ENCODE measurements at regions not wholly inside any gene's neighbourhood (a gene's known extent, or its start where the extent isn't known, plus 50 kb on each side); places are given as distances from the start of the nearest gene placed in this dataset.

- Histone ChIP-seq H4K20me1 (ENCODE audit: insufficient read depth) (no peaks in the 10 kb centered on the region), H3K27me3 (ENCODE audit: insufficient read depth) (no peaks in the 10 kb centered on the region), H3K27ac (ENCODE audit: low read depth in 2 of 2, low read length in 1 of 2) (peak overlapping the region in 1 of 2 experiments; percentile 68; a peak in 1 of 4 replicates), H3K4me2 (no peak overlapping the region), H3K4me1 (ENCODE audit: control insufficient read depth in 1 of 2, insufficient read depth in 2 of 2, low read depth in 1 of 2, low read length in 1 of 2) (no peaks in the 10 kb centered on the region; a peak in 1 of 4 replicates), H3K36me3 (replicated peaks in 1 of 2; ENCODE audit: control insufficient read depth in 1 of 2, insufficient read depth in 2 of 2, low read length in 1 of 2) (no peaks in the 10 kb centered on the region), H3K9ac (no peak overlapping the region), H3K9me2 (no peaks in the 10 kb centered on the region), H3K4me3 (ENCODE audit: low read depth in 2 of 2, low read length in 1 of 2) (no peak overlapping the region), H3K9me3 (no peaks in the 10 kb centered on the region), H2AFZ (ENCODE audit: low read depth) (no peak overlapping the region), H3K79me2 (ENCODE audit: insufficient read depth) (no peaks in the 10 kb centered on the region), H3F3A (replicated peaks; ENCODE audit: insufficient read depth) (peaks cover 6% of the 10 kb centered on the region)
- ChIA-PET CTCF (no interaction called here), POLR2A (no interaction called here)
- 28% methylated on average over 1 of the region's 1 CpG for WGBS (ENCODE audit: low lambda C conversion rate)
- TF ChIP-seq FOXJ3 (CRISPR knock-in tag; IDR thresholded peaks at IDR 0.05) (no peak), SMC3 (IDR thresholded peaks at IDR 0.05; ENCODE audit: low read depth, low read length) (no peak), TCF12 (IDR thresholded peaks at IDR 0.05) (no peak)
- DNase-seq, result no peak
Observed at GRCh38 chr12:66024949-66025348, 105.6 kb downstream of the LLPH start.

- Histone ChIP-seq H4K20me1 (ENCODE audit: insufficient read depth) (no peaks in the 10 kb centered on the region), H3K79me2 (ENCODE audit: insufficient read depth) (no peaks in the 10 kb centered on the region), H2AFZ (ENCODE audit: low read depth) (no peak overlapping the region), H3K4me2 (no peak overlapping the region), H3K9me2 (no peaks in the 10 kb centered on the region), H3K9me3 (no peaks in the 10 kb centered on the region), H3K27me3 (ENCODE audit: insufficient read depth) (no peaks in the 10 kb centered on the region), H3K4me3 (ENCODE audit: low read depth in 2 of 2, low read length in 1 of 2) (no peak overlapping the region), H3F3A (replicated peaks; ENCODE audit: insufficient read depth) (peaks cover 12% of the 10 kb centered on the region), H3K4me1 (ENCODE audit: control insufficient read depth in 1 of 2, insufficient read depth in 2 of 2, low read depth in 1 of 2, low read length in 1 of 2) (peaks cover 0 to 4% of the 10 kb centered on the region in 2 experiments; a peak in 1 of 4 replicates), H3K27ac (ENCODE audit: low read depth in 2 of 2, low read length in 1 of 2) (no peak overlapping the region), H3K36me3 (replicated peaks in 1 of 2; ENCODE audit: control insufficient read depth in 1 of 2, insufficient read depth in 2 of 2, low read length in 1 of 2) (no peaks in the 10 kb centered on the region), H3K9ac (no peak overlapping the region)
- 48% methylated on average over 12 of the region's 12 CpGs for WGBS (ENCODE audit: low lambda C conversion rate)
- ChIA-PET POLR2A (no interaction called here), CTCF (no interaction called here)
- DNase-seq, result no peak
- TF ChIP-seq TAF1 (IDR thresholded peaks at IDR 0.05; ENCODE audit: borderline replicate concordance, low read depth, low read length), result no peak
- TF ChIP-seq, protein P1, sequence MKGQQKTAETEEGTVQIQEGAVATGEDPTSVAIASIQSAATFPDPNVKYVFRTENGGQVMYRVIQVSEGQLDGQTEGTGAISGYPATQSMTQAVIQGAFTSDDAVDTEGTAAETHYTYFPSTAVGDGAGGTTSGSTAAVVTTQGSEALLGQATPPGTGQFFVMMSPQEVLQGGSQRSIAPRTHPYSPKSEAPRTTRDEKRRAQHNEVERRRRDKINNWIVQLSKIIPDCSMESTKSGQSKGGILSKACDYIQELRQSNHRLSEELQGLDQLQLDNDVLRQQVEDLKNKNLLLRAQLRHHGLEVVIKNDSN (IDR thresholded peaks at IDR 0.05; ENCODE audit: borderline replicate concordance, low read depth), result no peak
- no peak for TF ChIP-seq EP300 (IDR thresholded peaks at IDR 0.05; ENCODE audit: borderline replicate concordance in 1 of 2, low read depth in 1 of 2, low read length in 1 of 2)
- TF ChIP-seq, protein P2, sequence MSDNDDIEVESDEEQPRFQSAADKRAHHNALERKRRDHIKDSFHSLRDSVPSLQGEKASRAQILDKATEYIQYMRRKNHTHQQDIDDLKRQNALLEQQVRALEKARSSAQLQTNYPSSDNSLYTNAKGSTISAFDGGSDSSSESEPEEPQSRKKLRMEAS (IDR thresholded peaks at IDR 0.05; ENCODE audit: low read depth), result no peak
- TF ChIP-seq, protein P3, sequence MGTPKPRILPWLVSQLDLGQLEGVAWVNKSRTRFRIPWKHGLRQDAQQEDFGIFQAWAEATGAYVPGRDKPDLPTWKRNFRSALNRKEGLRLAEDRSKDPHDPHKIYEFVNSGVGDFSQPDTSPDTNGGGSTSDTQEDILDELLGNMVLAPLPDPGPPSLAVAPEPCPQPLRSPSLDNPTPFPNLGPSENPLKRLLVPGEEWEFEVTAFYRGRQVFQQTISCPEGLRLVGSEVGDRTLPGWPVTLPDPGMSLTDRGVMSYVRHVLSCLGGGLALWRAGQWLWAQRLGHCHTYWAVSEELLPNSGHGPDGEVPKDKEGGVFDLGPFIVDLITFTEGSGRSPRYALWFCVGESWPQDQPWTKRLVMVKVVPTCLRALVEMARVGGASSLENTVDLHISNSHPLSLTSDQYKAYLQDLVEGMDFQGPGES (IDR thresholded peaks at IDR 0.05; ENCODE audit: low read depth, low read length), result no peak
- TF ChIP-seq FOXJ3 (CRISPR knock-in tag; IDR thresholded peaks at IDR 0.05), result no peak
- TF ChIP-seq RAD21 (IDR thresholded peaks at IDR 0.05; ENCODE audit: low read length), result no peak
- no peak for TF ChIP-seq CHD2 (IDR thresholded peaks at IDR 0.05; ENCODE audit: low read length, partially characterized antibody)
- no peak for TF ChIP-seq MXI1 (IDR thresholded peaks at IDR 0.05; ENCODE audit: low read depth, low read length)
- TF ChIP-seq, protein P4, sequence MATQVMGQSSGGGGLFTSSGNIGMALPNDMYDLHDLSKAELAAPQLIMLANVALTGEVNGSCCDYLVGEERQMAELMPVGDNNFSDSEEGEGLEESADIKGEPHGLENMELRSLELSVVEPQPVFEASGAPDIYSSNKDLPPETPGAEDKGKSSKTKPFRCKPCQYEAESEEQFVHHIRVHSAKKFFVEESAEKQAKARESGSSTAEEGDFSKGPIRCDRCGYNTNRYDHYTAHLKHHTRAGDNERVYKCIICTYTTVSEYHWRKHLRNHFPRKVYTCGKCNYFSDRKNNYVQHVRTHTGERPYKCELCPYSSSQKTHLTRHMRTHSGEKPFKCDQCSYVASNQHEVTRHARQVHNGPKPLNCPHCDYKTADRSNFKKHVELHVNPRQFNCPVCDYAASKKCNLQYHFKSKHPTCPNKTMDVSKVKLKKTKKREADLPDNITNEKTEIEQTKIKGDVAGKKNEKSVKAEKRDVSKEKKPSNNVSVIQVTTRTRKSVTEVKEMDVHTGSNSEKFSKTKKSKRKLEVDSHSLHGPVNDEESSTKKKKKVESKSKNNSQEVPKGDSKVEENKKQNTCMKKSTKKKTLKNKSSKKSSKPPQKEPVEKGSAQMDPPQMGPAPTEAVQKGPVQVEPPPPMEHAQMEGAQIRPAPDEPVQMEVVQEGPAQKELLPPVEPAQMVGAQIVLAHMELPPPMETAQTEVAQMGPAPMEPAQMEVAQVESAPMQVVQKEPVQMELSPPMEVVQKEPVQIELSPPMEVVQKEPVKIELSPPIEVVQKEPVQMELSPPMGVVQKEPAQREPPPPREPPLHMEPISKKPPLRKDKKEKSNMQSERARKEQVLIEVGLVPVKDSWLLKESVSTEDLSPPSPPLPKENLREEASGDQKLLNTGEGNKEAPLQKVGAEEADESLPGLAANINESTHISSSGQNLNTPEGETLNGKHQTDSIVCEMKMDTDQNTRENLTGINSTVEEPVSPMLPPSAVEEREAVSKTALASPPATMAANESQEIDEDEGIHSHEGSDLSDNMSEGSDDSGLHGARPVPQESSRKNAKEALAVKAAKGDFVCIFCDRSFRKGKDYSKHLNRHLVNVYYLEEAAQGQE (IDR thresholded peaks at IDR 0.05; ENCODE audit: low read depth, low read length), result no peak
- no peak for TF ChIP-seq JUND (IDR thresholded peaks at IDR 0.05)
- TF ChIP-seq GATA2 (CRISPR knock-in tag; IDR thresholded peaks at IDR 0.05), result no peak
Observed at GRCh38 chr12:66020481-66020880, 110.1 kb downstream of the LLPH start.
